Gastrocnemius medialis (tissue), 4 donors: ENCODE measurements at regions not wholly inside any gene's neighbourhood (a gene's known extent, or its start where the extent isn't known, plus 50 kb on each side); places are given as distances from the start of the nearest gene placed in this dataset.

Experiments
- ATAC-seq, 2 donors: fragments of 150-250 bp; one replicate each; pipeline ENCODE4 v1.9.1; 2016
- DNase-seq, 2 donors: peaks; one replicate each; pipeline ENCODE4 v3.0.0-alpha.2; 2019
- H3K27ac ChIP-seq, 4 donors: fragments of 200-600 bp; sonication (generic); 1 replicate in 1 of 4; 2 replicates in 3 of 4; pipeline ENCODE4 v1.5.1; 2016 to 2018; ENCODE audit warnings: mild to moderate bottlenecking in 2 of 4, moderate library complexity in 1 of 4
- H3K27me3 ChIP-seq, 3 donors: fragments of 200-600 bp; sonication (generic) in 2 of 3; 1 replicate in 1 of 3; 2 replicates in 2 of 3; pipeline versions ENCODE4 v1.5.1 to v1.6.0; 2016 to 2019; ENCODE audit warnings: mild to moderate bottlenecking in 1 of 3, moderate library complexity in 1 of 3
- H3K36me3 ChIP-seq, 2 donors: fragments of 200-600 bp; sonication (generic) in 1 of 2; one replicate each; pipeline ENCODE4 v1.5.1; 2017 to 2018
- H3K4me1 ChIP-seq, 2 donors: fragments of 200-600 bp; sonication (generic) in 1 of 2; one replicate each; pipeline ENCODE4 v1.5.1; 2016 to 2017; ENCODE audit warnings: mild to moderate bottlenecking in 2 of 2
- H3K4me3 ChIP-seq, 4 donors: fragments of 200-600 bp; sonication (generic) in 3 of 4; 1 replicate in 1 of 4; 2 replicates in 3 of 4; pipeline ENCODE4 v1.5.1; 2016 to 2019; ENCODE audit warnings: mild to moderate bottlenecking in 2 of 4
- H3K9me3 ChIP-seq, 3 donors: fragments of 200-600 bp; sonication (generic) in 2 of 3; 1 replicate in 1 of 3; 2 replicates in 2 of 3; pipeline ENCODE4 v1.5.1; 2016 to 2019
- POLR2A ChIP-seq, 2 donors: fragments of 450-650 bp; IDR thresholded peaks; one replicate each; pipeline ENCODE4 v1.6.1; 2017; ENCODE audit warnings: antibody characterized with exemption in 2 of 2, mild to moderate bottlenecking in 2 of 2, moderate library complexity in 2 of 2
- in situ Hi-C, 4 donors: fragments of 200-750 bp; cut with MboI; loops; one replicate each; pipeline versions ENCODE4 v1.15.0 to v1.8.0; 2017; ENCODE audit warnings: low sequenced_read_pairs in 4 of 4
- intact Hi-C: fragments of 100-400 bp; cut with DNase I; formaldehyde crosslinking; loops from one replicate; pipeline ENCODE4 v1.15.1; 2023; ENCODE audit warnings: low total_unique reads
- TF ChIP-seq, protein P1 (sequence below), 5 experiments: fragments of 450-650 bp in 3 of 5; fragments of 200-600 bp in 2 of 5; sonication (generic) in 2 of 5; IDR thresholded peaks in 4 of 5; conservative IDR thresholded peaks in 1 of 5; 1 replicate in 4 of 5; 2 replicates in 1 of 5; pipeline ENCODE4 v1.5.1; 2016 to 2019; ENCODE audit warnings: antibody characterized with exemption in 5 of 5, mild to moderate bottlenecking in 3 of 5, moderate library complexity in 3 of 5

DNA sequence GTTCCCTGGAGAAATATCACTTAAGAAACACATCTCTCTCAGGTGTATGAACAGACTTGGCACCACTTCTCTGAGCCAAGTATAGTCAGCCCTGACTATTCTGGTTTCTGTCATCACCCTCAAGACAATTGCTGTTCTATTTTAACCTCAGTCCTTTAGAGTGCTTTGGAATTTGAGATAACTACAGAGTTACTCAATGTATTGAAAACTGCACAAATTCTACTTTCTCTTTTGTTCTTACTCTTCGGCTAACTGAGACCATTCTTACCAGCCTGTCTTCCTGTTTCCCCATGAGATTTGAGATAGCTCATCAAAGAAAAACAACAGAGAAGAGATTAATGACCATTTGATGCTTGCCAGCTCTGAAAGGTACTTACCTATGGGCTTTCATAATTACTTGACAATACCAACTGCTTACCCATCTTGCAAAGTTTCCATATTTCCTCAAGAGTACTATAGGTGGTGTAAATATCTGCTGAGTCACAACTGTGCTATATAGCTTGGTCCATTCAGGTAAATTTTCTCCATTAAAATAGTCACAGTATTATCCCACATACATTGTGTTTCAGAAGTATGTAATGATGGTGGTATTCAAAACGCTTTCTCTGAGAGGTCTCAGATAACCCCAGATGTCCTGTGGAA, 467.5 kb upstream of the CHST9 start:
- H3K4me3 ChIP-seq = no peak overlapping the region
- H3K36me3 ChIP-seq = no peaks in the 10 kb centered on the region
- in situ Hi-C loops (loop anchor here in 1 of 4 donors (25.0 kb wide), 1 partner anchor 110 kb away; no protein-coding TSS in a partner anchor), intact Hi-C loops (no loop called here)
- ATAC-seq (no peak), DNase-seq (no peak)
- H3K4me1 ChIP-seq = no peaks in the 10 kb centered on the region
- H3K9me3 ChIP-seq = no peaks in the 10 kb centered on the region
- H3K27ac ChIP-seq = no peak overlapping the region
- TF ChIP-seq, protein P1, sequence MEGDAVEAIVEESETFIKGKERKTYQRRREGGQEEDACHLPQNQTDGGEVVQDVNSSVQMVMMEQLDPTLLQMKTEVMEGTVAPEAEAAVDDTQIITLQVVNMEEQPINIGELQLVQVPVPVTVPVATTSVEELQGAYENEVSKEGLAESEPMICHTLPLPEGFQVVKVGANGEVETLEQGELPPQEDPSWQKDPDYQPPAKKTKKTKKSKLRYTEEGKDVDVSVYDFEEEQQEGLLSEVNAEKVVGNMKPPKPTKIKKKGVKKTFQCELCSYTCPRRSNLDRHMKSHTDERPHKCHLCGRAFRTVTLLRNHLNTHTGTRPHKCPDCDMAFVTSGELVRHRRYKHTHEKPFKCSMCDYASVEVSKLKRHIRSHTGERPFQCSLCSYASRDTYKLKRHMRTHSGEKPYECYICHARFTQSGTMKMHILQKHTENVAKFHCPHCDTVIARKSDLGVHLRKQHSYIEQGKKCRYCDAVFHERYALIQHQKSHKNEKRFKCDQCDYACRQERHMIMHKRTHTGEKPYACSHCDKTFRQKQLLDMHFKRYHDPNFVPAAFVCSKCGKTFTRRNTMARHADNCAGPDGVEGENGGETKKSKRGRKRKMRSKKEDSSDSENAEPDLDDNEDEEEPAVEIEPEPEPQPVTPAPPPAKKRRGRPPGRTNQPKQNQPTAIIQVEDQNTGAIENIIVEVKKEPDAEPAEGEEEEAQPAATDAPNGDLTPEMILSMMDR (IDR thresholded peaks at IDR 0.05 in 4 of 5, conservative IDR thresholded peaks at IDR 0.05 in 1 of 5) = no peak
- no peak for TF ChIP-seq POLR2A (IDR thresholded peaks at IDR 0.05)
- no peaks in the 10 kb centered on the region for H3K27me3 ChIP-seq

DNA sequence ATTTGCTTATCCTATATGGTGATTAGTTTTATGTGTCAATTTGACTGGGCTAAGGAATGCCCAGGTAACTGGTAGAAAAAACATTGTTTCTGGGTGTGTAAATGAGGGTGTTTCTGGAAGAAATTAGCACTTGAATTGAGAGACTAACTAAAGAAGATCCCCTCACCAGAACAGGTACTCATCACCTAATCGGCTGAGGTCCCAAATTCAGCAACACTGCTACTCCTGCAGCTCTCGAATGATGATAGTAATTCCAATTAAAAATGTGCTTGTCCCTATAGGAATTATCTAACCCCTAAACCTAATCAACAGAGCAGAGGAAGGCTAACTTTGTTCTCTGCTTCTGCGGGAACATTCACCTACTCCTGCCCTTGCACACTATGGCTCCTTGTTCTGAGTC, 464.5 kb upstream of the CHST9 start:
- H3K36me3 ChIP-seq = no peaks in the 10 kb centered on the region
- no peaks in the 10 kb centered on the region for H3K9me3 ChIP-seq
- H3K27ac ChIP-seq = no peak overlapping the region
- ATAC-seq (no peak), DNase-seq (no peak)
- no peaks in the 10 kb centered on the region for H3K27me3 ChIP-seq
- intact Hi-C loops = no loop called here
- H3K4me1 ChIP-seq = no peaks in the 10 kb centered on the region
- no peak for TF ChIP-seq POLR2A (IDR thresholded peaks at IDR 0.05)
- TF ChIP-seq, protein P1 (IDR thresholded peaks at IDR 0.05 in 4 of 5, conservative IDR thresholded peaks at IDR 0.05 in 1 of 5) = no peak
- in situ Hi-C loops = loop anchor here in 1 of 4 donors (25.0 kb wide), 1 partner anchor 113 kb away; no protein-coding TSS in a partner anchor
- H3K4me3 ChIP-seq = no peak overlapping the region

DNA sequence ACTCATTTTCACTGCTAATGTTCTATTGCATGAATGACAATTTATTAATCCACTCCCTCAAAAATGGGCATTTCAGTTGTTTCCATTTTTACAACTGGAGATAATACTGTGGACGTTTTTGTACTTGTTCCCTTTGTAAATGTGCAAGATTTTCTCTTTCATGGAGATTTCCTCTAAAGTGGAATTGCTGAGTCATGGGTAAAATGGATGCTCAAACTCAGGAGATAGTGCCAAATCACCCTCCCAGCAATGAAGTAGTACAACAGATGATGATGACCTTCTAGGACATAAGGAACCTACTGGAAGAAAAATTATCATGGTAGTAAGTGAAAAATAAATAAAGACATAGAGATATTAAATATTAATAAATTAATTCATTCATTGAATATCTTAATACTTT, 460.8 kb upstream of the CHST9 start:
- Histone ChIP-seq H3K4me3 (no peak overlapping the region), H3K4me1 (no peaks in the 10 kb centered on the region), H3K27ac (no peak overlapping the region), H3K36me3 (no peaks in the 10 kb centered on the region), H3K9me3 (no peaks in the 10 kb centered on the region), H3K27me3 (no peaks in the 10 kb centered on the region)
- in situ Hi-C loops (no loop called here), intact Hi-C loops (no loop called here)
- DNase-seq = no peak
- ATAC-seq = no peak
- no peak for TF ChIP-seq POLR2A (IDR thresholded peaks at IDR 0.05)

DNA sequence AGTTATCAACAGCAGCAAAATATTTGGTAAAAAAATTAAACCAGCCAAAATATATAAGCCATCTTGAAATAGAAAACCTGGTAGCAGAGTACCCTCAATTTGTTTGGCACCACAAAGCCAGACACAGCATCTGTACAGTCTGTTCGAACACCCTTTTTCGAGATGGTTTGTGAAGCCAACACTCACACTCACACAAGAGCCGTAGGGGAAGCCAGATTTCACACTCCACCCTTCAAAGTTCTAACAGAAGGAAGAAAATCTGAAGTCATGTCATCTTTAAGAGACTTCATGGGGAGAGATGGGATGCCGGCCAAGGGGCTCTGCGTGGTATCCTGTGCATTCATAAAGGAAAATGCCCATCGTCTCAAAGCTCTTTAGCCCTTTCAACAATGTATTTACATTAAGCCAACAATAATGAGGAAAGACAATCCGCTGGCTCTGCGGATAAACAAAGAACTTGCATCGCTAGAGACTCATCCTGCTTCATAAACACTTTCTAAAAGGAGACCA, 451.5 kb upstream of the CHST9 start:
- ATAC-seq (no peak), DNase-seq (no peak)
- no peaks in the 10 kb centered on the region for H3K4me1 ChIP-seq
- H3K4me3 ChIP-seq = no peak overlapping the region
- in situ Hi-C loops (no loop called here), intact Hi-C loops (no loop called here)
- TF ChIP-seq, protein P1 (IDR thresholded peaks at IDR 0.05 in 4 of 5, conservative IDR thresholded peaks at IDR 0.05 in 1 of 5) = no peak
- no peak for TF ChIP-seq POLR2A (IDR thresholded peaks at IDR 0.05)
- no peaks in the 10 kb centered on the region for H3K36me3 ChIP-seq
- no peak overlapping the region for H3K27ac ChIP-seq
- H3K9me3 ChIP-seq = no peaks in the 10 kb centered on the region
- no peaks in the 10 kb centered on the region for H3K27me3 ChIP-seq

DNA sequence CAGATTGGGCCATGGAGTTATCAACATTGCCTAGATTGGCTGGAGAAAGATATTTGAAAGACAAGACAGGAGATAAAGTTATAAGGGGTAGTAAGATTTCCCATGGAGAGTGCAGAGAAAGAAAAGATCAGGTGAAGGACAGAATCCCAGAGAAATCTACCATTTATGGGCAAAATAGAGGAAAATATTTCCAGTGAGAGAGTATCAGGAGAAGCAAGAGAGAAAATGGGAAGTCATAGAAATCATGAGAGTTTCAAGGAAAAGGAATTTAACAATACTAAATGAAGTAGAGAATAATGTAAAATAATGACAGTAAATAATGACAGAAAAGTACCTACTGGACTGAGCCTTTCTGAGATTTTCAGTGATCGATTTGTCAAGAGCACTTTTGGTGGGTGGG, 447.6 kb upstream of the CHST9 start:
- ATAC-seq (no peak), DNase-seq (no peak)
- intact Hi-C loops = no loop called here
- H3K27me3 ChIP-seq = no peaks in the 10 kb centered on the region
- no peaks in the 10 kb centered on the region for H3K36me3 ChIP-seq
- H3K4me3 ChIP-seq = no peak overlapping the region
- no peaks in the 10 kb centered on the region for H3K4me1 ChIP-seq
- no peaks in the 10 kb centered on the region for H3K9me3 ChIP-seq
- in situ Hi-C loops = no loop called here
- H3K27ac ChIP-seq = no peak overlapping the region
- TF ChIP-seq, protein P1 (IDR thresholded peaks at IDR 0.05 in 4 of 5, conservative IDR thresholded peaks at IDR 0.05 in 1 of 5) = no peak
- no peak for TF ChIP-seq POLR2A (IDR thresholded peaks at IDR 0.05)
